ENCODE measurements at regions not wholly inside any gene's neighbourhood (a gene's known extent, or its start where the extent isn't known, plus 50 kb on each side); places are given as distances from the start of the nearest gene placed in this dataset.

- H3K36me3 ChIP-seq (ENCODE audit: low read length), result no peaks in the 10 kb centered on the region
- H4K20me1 ChIP-seq (ENCODE audit: low read depth, low read length), result no peaks in the 10 kb centered on the region
- H3K9me2 ChIP-seq (replicated peaks; ENCODE audit: insufficient read depth, low read length), result no peaks in the 10 kb centered on the region
- H3K9me3 ChIP-seq (ENCODE audit: insufficient read depth, low read length), result no peaks in the 10 kb centered on the region
- no peak overlapping the region for H3K4me3 ChIP-seq (ENCODE audit: insufficient read depth, low read length, poor library complexity, severe bottlenecking)
- no peak overlapping the region for H3K27ac ChIP-seq (ENCODE audit: low read depth, low read length)
- TF ChIP-seq EZH2phosphoT487 (conservative IDR thresholded peaks at IDR 0.05; ENCODE audit: low read length), result no peak
- TF ChIP-seq CTCF (IDR thresholded peaks at IDR 0.05; ENCODE audit: insufficient read depth, low read length, poor library complexity, severe bottlenecking), result no peak
- H3K79me2 ChIP-seq (ENCODE audit: insufficient read depth, low read length), result no peaks in the 10 kb centered on the region
- H3K9ac ChIP-seq (ENCODE audit: low read length), result no peak overlapping the region
- no peaks in the 10 kb centered on the region for H3K27me3 ChIP-seq (ENCODE audit: low read length)
- H3F3A ChIP-seq (ENCODE audit: insufficient read depth), result no peaks in the 10 kb centered on the region
- H2AFZ ChIP-seq (ENCODE audit: low read depth, low read length, severe bottlenecking), result no peak overlapping the region
- no peak overlapping the region for H3K4me2 ChIP-seq (ENCODE audit: low read depth, low read length, poor library complexity, severe bottlenecking)
These were observed 387.0 kb downstream of the NXPE2 start for GRCh38 chr11:115065314-115065713.

- no peak overlapping the region for H3K9ac ChIP-seq (ENCODE audit: low read length)
- H3K27me3 ChIP-seq (ENCODE audit: low read length), result no peaks in the 10 kb centered on the region
- H3K9me2 ChIP-seq (replicated peaks; ENCODE audit: insufficient read depth, low read length), result no peaks in the 10 kb centered on the region
- no peaks in the 10 kb centered on the region for H4K20me1 ChIP-seq (ENCODE audit: low read depth, low read length)
- H3K4me3 ChIP-seq (ENCODE audit: insufficient read depth, low read length, poor library complexity, severe bottlenecking), result no peak overlapping the region
- no peaks in the 10 kb centered on the region for H3K9me3 ChIP-seq (ENCODE audit: insufficient read depth, low read length)
- TF ChIP-seq EZH2phosphoT487 (conservative IDR thresholded peaks at IDR 0.05; ENCODE audit: low read length) (no peak), CTCF (IDR thresholded peaks at IDR 0.05; ENCODE audit: insufficient read depth, low read length, poor library complexity, severe bottlenecking) (no peak)
- no peak overlapping the region for H3K4me2 ChIP-seq (ENCODE audit: low read depth, low read length, poor library complexity, severe bottlenecking)
- no peaks in the 10 kb centered on the region for H3F3A ChIP-seq (ENCODE audit: insufficient read depth)
- H3K79me2 ChIP-seq (ENCODE audit: insufficient read depth, low read length), result no peaks in the 10 kb centered on the region
- no peak overlapping the region for H3K27ac ChIP-seq (ENCODE audit: low read depth, low read length)
- H3K36me3 ChIP-seq (ENCODE audit: low read length), result no peaks in the 10 kb centered on the region
- H2AFZ ChIP-seq (ENCODE audit: low read depth, low read length, severe bottlenecking), result no peak overlapping the region
These were observed 387.7 kb downstream of the NXPE2 start for GRCh38 chr11:115065830-115066664.

GRCh38 chr11:115067471-115067870 lies 389.1 kb downstream of the NXPE2 start:
- Histone ChIP-seq H3K9ac (ENCODE audit: low read length) (no peak overlapping the region), H2AFZ (ENCODE audit: low read depth, low read length, severe bottlenecking) (no peak overlapping the region), H3F3A (ENCODE audit: insufficient read depth) (no peaks in the 10 kb centered on the region), H3K27me3 (ENCODE audit: low read length) (no peaks in the 10 kb centered on the region), H3K27ac (ENCODE audit: low read depth, low read length) (no peak overlapping the region), H3K36me3 (ENCODE audit: low read length) (no peaks in the 10 kb centered on the region), H3K4me3 (ENCODE audit: insufficient read depth, low read length, poor library complexity, severe bottlenecking) (no peak overlapping the region), H3K4me2 (ENCODE audit: low read depth, low read length, poor library complexity, severe bottlenecking) (no peak overlapping the region), H3K79me2 (ENCODE audit: insufficient read depth, low read length) (no peaks in the 10 kb centered on the region), H3K9me3 (ENCODE audit: insufficient read depth, low read length) (no peaks in the 10 kb centered on the region), H4K20me1 (ENCODE audit: low read depth, low read length) (no peaks in the 10 kb centered on the region), H3K9me2 (replicated peaks; ENCODE audit: insufficient read depth, low read length) (no peaks in the 10 kb centered on the region)
- TF ChIP-seq EZH2phosphoT487 (conservative IDR thresholded peaks at IDR 0.05; ENCODE audit: low read length) (no peak), CTCF (IDR thresholded peaks at IDR 0.05; ENCODE audit: insufficient read depth, low read length, poor library complexity, severe bottlenecking) (no peak)

Measured in SU-DHL-6 (cell line).